Fibroblast of lung (primary cell): ENCODE measurements at regions not wholly inside any gene's neighbourhood (a gene's known extent, or its start where the extent isn't known, plus 50 kb on each side); places are given as distances from the start of the nearest gene placed in this dataset.

Source experiments
- DNase-seq, 2 donors: peaks; one replicate each; pipeline versions ENCODE4 v3.0.0 to v3.0.0-alpha.2; 2010; ENCODE audit warnings: low read depth in 2 of 2
- H2AFZ ChIP-seq: 2 replicates; pipeline ENCODE4 v1.5.1; 2012; ENCODE audit warnings: low read length, control low read depth, inconsistent platforms
- H3K27ac ChIP-seq: 2 replicates; pipeline ENCODE4 v1.5.1; 2011; ENCODE audit warnings: low read length, control low read depth; ENCODE audit not compliant: insufficient read depth
- H3K27me3 ChIP-seq: 2 replicates; pipeline ENCODE4 v1.5.1; 2011; ENCODE audit warnings: mild to moderate bottlenecking, low read length; ENCODE audit not compliant: control insufficient read depth, insufficient read depth
- H3K36me3 ChIP-seq: 2 replicates; pipeline ENCODE4 v1.5.1; 2011; ENCODE audit warnings: low read length; ENCODE audit not compliant: control insufficient read depth, insufficient read depth
- H3K4me1 ChIP-seq: 2 replicates; pipeline ENCODE4 v1.5.1; 2011; ENCODE audit warnings: low read length; ENCODE audit not compliant: control insufficient read depth, insufficient read depth; ENCODE audit errors: extremely low read depth
- H3K4me2 ChIP-seq: 2 replicates; pipeline ENCODE4 v1.5.1; 2011; ENCODE audit warnings: low read length, control low read depth; ENCODE audit not compliant: insufficient read depth; ENCODE audit errors: extremely low read depth
- H3K4me3 ChIP-seq, 4 experiments: fragments of 200-600 bp in 1 of 4; sonication (generic) in 1 of 4; replicated peaks in 1 of 4; 2 replicates each; pipeline ENCODE4 v1.5.1; 2011 to 2016; ENCODE audit warnings: low read length in 4 of 4, low read depth in 3 of 4, mild to moderate bottlenecking in 3 of 4, control low read depth in 2 of 4, inconsistent platforms in 1 of 4, mixed read lengths in 1 of 4; ENCODE audit not compliant: insufficient read depth in 1 of 4; ENCODE audit errors: control extremely low read depth in 1 of 4
- H3K79me2 ChIP-seq: 2 replicates; pipeline ENCODE4 v1.5.1; 2012; ENCODE audit warnings: mild to moderate bottlenecking, low read length, inconsistent platforms; ENCODE audit not compliant: control insufficient read depth, insufficient read depth
- H3K9ac ChIP-seq: 2 replicates; pipeline ENCODE4 v1.5.1; 2011; ENCODE audit warnings: mild to moderate bottlenecking, low read length, control low read depth; ENCODE audit not compliant: insufficient read depth
- H3K9me3 ChIP-seq: 2 replicates; pipeline ENCODE4 v1.5.1; 2012; ENCODE audit warnings: low read depth, low read length; ENCODE audit not compliant: control insufficient read depth, insufficient read depth
- H4K20me1 ChIP-seq: 2 replicates; pipeline ENCODE4 v1.5.1; 2011; ENCODE audit warnings: low read length; ENCODE audit not compliant: control insufficient read depth, insufficient read depth; ENCODE audit errors: extremely low read depth
- CTCF ChIP-seq, 2 donors: IDR thresholded peaks in 1 of 2; conservative IDR thresholded peaks in 1 of 2; 1 replicate in 1 of 2; 2 replicates in 1 of 2; pipeline ENCODE4 v1.5.1; 2011 to 2012; ENCODE audit warnings: low read length in 2 of 2, control low read depth in 1 of 2, inconsistent platforms in 1 of 2, low read depth in 1 of 2, mild to moderate bottlenecking in 1 of 2
- EZH2 ChIP-seq: IDR thresholded peaks from 2 replicates; pipeline ENCODE4 v1.5.1; 2012; ENCODE audit warnings: low read length, control low read depth, mild to moderate bottlenecking; ENCODE audit errors: missing control alignments

GRCh38 chr4:173909294-173909693 is 374.2 kb downstream of the FBXO8 start:
- H3K9ac ChIP-seq, result no peak overlapping the region
- H3K36me3 ChIP-seq, result no peaks in the 10 kb centered on the region
- H3K9me3 ChIP-seq, result no peaks in the 10 kb centered on the region
- no peaks in the 10 kb centered on the region for H3K79me2 ChIP-seq
- no peak overlapping the region for H3K27ac ChIP-seq
- no peak overlapping the region for H3K4me3 ChIP-seq
- no peaks in the 10 kb centered on the region for H4K20me1 ChIP-seq
- TF ChIP-seq EZH2 (no peak), CTCF (conservative IDR thresholded peaks at IDR 0.05 in 1 of 2, IDR thresholded peaks at IDR 0.05 in 1 of 2; ENCODE audit: low read depth in 1 of 2, low read length in 2 of 2) (no peak)
- no peak overlapping the region for H2AFZ ChIP-seq
- H3K4me2 ChIP-seq, result no peak overlapping the region
- H3K4me1 ChIP-seq, result no peaks in the 10 kb centered on the region
- no peak for DNase-seq
- H3K27me3 ChIP-seq, result no peaks in the 10 kb centered on the region

- Histone ChIP-seq H3K27ac (no peak overlapping the region), H2AFZ (no peak overlapping the region), H3K79me2 (no peaks in the 10 kb centered on the region), H4K20me1 (no peaks in the 10 kb centered on the region), H3K4me1 (no peaks in the 10 kb centered on the region), H3K4me3 (no peak overlapping the region), H3K27me3 (no peaks in the 10 kb centered on the region), H3K36me3 (no peaks in the 10 kb centered on the region), H3K9ac (no peak overlapping the region), H3K9me3 (no peaks in the 10 kb centered on the region), H3K4me2 (no peak overlapping the region)
- TF ChIP-seq CTCF (conservative IDR thresholded peaks at IDR 0.05 in 1 of 2, IDR thresholded peaks at IDR 0.05 in 1 of 2; ENCODE audit: low read depth in 1 of 2, low read length in 2 of 2), result no peak
- no peak for TF ChIP-seq EZH2
- DNase-seq, result no peak
Observed at GRCh38 chr4:173899813-173900212, 369.8 kb upstream of the HAND2 start.

GRCh38 chr4:173891072-173891471 is 361.0 kb upstream of the HAND2 start:
- no peak overlapping the region for H3K27ac ChIP-seq
- no peak overlapping the region for H2AFZ ChIP-seq
- no peak overlapping the region for H3K4me3 ChIP-seq
- H3K9me3 ChIP-seq, result no peaks in the 10 kb centered on the region
- H3K36me3 ChIP-seq, result no peaks in the 10 kb centered on the region
- H3K4me2 ChIP-seq, result no peak overlapping the region
- no peaks in the 10 kb centered on the region for H3K79me2 ChIP-seq
- H3K27me3 ChIP-seq, result no peaks in the 10 kb centered on the region
- H4K20me1 ChIP-seq, result no peaks in the 10 kb centered on the region
- no peak for TF ChIP-seq EZH2
- TF ChIP-seq CTCF (conservative IDR thresholded peaks at IDR 0.05 in 1 of 2, IDR thresholded peaks at IDR 0.05 in 1 of 2; ENCODE audit: low read depth in 1 of 2, low read length in 2 of 2), result no peak
- H3K4me1 ChIP-seq, result no peaks in the 10 kb centered on the region
- no peak overlapping the region for H3K9ac ChIP-seq
- no peak for DNase-seq
